ENCODE measurements at regions not wholly inside any gene's neighbourhood (a gene's known extent, or its start where the extent isn't known, plus 50 kb on each side); places are given as distances from the start of the nearest gene placed in this dataset.

GRCh38 chr9:80964374-80964773, 725.0 kb downstream of the TLE1 start:
- DNase-seq = no peak

- no peak for DNase-seq
Observed at GRCh38 chr9:80957801-80958200, 731.5 kb downstream of the TLE1 start.

- no peak for DNase-seq
Observed at GRCh38 chr9:80954521-80954920, 734.8 kb downstream of the TLE1 start.

GRCh38 chr9:80952363-80952922, 736.9 kb downstream of the TLE1 start:
- DNase-seq = no peak

- no peak for DNase-seq
Observed at GRCh38 chr9:80951675-80952074, 737.7 kb downstream of the TLE1 start.

- no peak for DNase-seq
Observed at GRCh38 chr9:80948876-80949275, 740.5 kb downstream of the TLE1 start.

- no peak for DNase-seq
Observed at GRCh38 chr9:80948066-80948465, 741.3 kb downstream of the TLE1 start.

GRCh38 chr9:80946496-80947170, 742.7 kb downstream of the TLE1 start:
- DNase-seq = no peak

GRCh38 chr9:80945436-80945835, 743.9 kb downstream of the TLE1 start:
- DNase-seq = no peak

GRCh38 chr9:80937645-80938044, 751.7 kb downstream of the TLE1 start:
- no peak for DNase-seq

GRCh38 chr9:80934095-80934494, 755.3 kb downstream of the TLE1 start:
- no peak for DNase-seq

GRCh38 chr9:80932947-80933780, 756.2 kb downstream of the TLE1 start:
- DNase-seq = no peak

- DNase-seq = no peak
Observed at GRCh38 chr9:80932181-80932580, 757.2 kb downstream of the TLE1 start.

GRCh38 chr9:80931163-80931562, 758.2 kb downstream of the TLE1 start:
- DNase-seq = no peak

- no peak for DNase-seq
Observed at GRCh38 chr9:80928697-80929096, 760.6 kb downstream of the TLE1 start.

- DNase-seq = no peak
Observed at GRCh38 chr9:80926611-80927010, 762.7 kb downstream of the TLE1 start.

- DNase-seq = no peak
Observed at GRCh38 chr9:80922544-80922943, 766.8 kb downstream of the TLE1 start.

- DNase-seq = no peak
Observed at GRCh38 chr9:80906728-80907127, 782.6 kb downstream of the TLE1 start.

GRCh38 chr9:80899208-80899607, 790.1 kb downstream of the TLE1 start:
- DNase-seq = no peak

- DNase-seq = no peak
Observed at GRCh38 chr9:80893190-80893589, 796.2 kb downstream of the TLE1 start.

GRCh38 chr9:80892703-80893102, 796.6 kb downstream of the TLE1 start:
- no peak for DNase-seq

GRCh38 chr9:80890124-80890523, 799.2 kb downstream of the TLE1 start:
- no peak for DNase-seq

- DNase-seq = no peak
Observed at GRCh38 chr9:80885894-80886293, 803.5 kb downstream of the TLE1 start.
